GM12878 (cell line): ENCODE measurements at regions not wholly inside any gene's neighbourhood (a gene's known extent, or its start where the extent isn't known, plus 50 kb on each side); places are given as distances from the start of the nearest gene placed in this dataset.

ENCODE experiments used
- ATAC-seq: fragments of 200-7000 bp; cut with Tn5 transposase; 3 replicates; pipeline ENCODE4 v1.9.1; 2020; ENCODE audit warnings: mild to moderate bottlenecking, moderate library complexity
- BruUV-seq: library from RNA; stranded (reverse); fragments of 400-500 nt; replicated peaks from 2 replicates; lab custom pipeline; 2021; lab: Mats Ljungman, UMichigan
- CTCF ChIA-PET: fragments of 300-600 bp; sonication (Branson Sonifier 250); formaldehyde crosslinking; extraction: SDS; loops from one replicate; lab custom pipeline; 2021; ENCODE audit warnings: inconsistent platforms; lab: Yijun Ruan, JAX
- POLR2A ChIA-PET: fragments of 350-600 bp; formaldehyde crosslinking; extraction: SDS; loops from one replicate; lab custom pipeline; 2021; ENCODE audit warnings: inconsistent platforms; lab: Charles Lee
- RAD21 ChIA-PET: fragments of 300-600 bp; sonication (Branson Sonifier 250); formaldehyde crosslinking; loops from one replicate; lab custom pipeline; 2023; ENCODE audit warnings: antibody characterized with exemption; ENCODE audit not compliant: unreplicated experiment; lab: Charles Lee
- SMC1A ChIA-PET: fragments of 300-600 bp; sonication (Branson Sonifier 250); formaldehyde crosslinking; loops from one replicate; lab custom pipeline; 2023; ENCODE audit not compliant: unreplicated experiment, uncharacterized antibody; lab: Charles Lee
- DNase-seq: peaks from one replicate; pipeline ENCODE4 v3.0.0-alpha.2; 2011; ENCODE audit warnings: low read depth, low spot score
- FAIRE-seq: peaks from 3 replicates; lab custom pipeline; 2011; peaks lifted over from hg19 to GRCh38; lab: Jason Lieb, UNC
- H2AFZ ChIP-seq: 2 replicates; pipeline ENCODE4 v1.6.0; 2011; ENCODE audit warnings: low read depth, low read length, control low read depth; ENCODE audit not compliant: control insufficient read depth
- H3K27ac ChIP-seq: 2 replicates; pipeline ENCODE4 v1.5.1; 2011; ENCODE audit warnings: control low read depth; ENCODE audit not compliant: control insufficient read depth, insufficient read depth
- H3K27me3 ChIP-seq, 2 experiments: replicated peaks in 1 of 2; 2 replicates each; pipeline versions ENCODE4 v1.6.0 to v1.6.1; 2011; ENCODE audit warnings: low read length in 1 of 2; ENCODE audit not compliant: control insufficient read depth in 2 of 2, insufficient read depth in 2 of 2
- H3K36me3 ChIP-seq, 2 experiments: 2 replicates each; pipeline ENCODE4 v1.5.1; 2011; ENCODE audit warnings: low read length in 1 of 2; ENCODE audit not compliant: control insufficient read depth in 2 of 2, insufficient read depth in 2 of 2
- H3K4me1 ChIP-seq: 2 replicates; pipeline ENCODE4 v1.6.1; 2011; ENCODE audit warnings: mild to moderate bottlenecking, low read length, moderate library complexity, mixed read lengths; ENCODE audit not compliant: control insufficient read depth, insufficient read depth
- H3K4me2 ChIP-seq: 2 replicates; pipeline ENCODE4 v1.6.0; 2011; ENCODE audit warnings: control low read depth; ENCODE audit not compliant: control insufficient read depth, insufficient read depth
- H3K4me3 ChIP-seq: fragments of 200-600 bp; sonication (generic); 2 replicates; pipeline ENCODE4 v1.5.1; 2016
- H3K79me2 ChIP-seq: 2 replicates; pipeline ENCODE4 v1.6.0; 2011; ENCODE audit warnings: low read length; ENCODE audit not compliant: control insufficient read depth, insufficient read depth
- H3K9ac ChIP-seq: 2 replicates; pipeline ENCODE4 v1.8.0; 2011; ENCODE audit warnings: low read length, control low read depth, mixed read lengths; ENCODE audit not compliant: control insufficient read depth, insufficient read depth
- H3K9me3 ChIP-seq: replicated peaks from 3 replicates; pipeline ENCODE4 v1.5.1; 2011; ENCODE audit warnings: mild to moderate bottlenecking, low read length; ENCODE audit not compliant: control insufficient read depth, insufficient read depth
- H4K20me1 ChIP-seq: 2 replicates; pipeline ENCODE4 v1.6.0; 2011; ENCODE audit not compliant: control insufficient read depth, insufficient read depth
- BHLHE40 ChIP-seq, 2 experiments: fragments of 450-650 bp in 1 of 2; IDR thresholded peaks; 2 replicates each; pipeline ENCODE4 v1.6.1; 2011 to 2017; ENCODE audit warnings: low read depth in 2 of 2, borderline replicate concordance in 1 of 2, improper control_type of control experiment in 1 of 2, low read length in 1 of 2, mild to moderate bottlenecking in 1 of 2
- CHD4 ChIP-seq: fragments of 200-600 bp; sonication (generic); IDR thresholded peaks from 2 replicates; pipeline ENCODE4 v1.6.1; 2016; ENCODE audit warnings: mild to moderate bottlenecking
- CREB1 ChIP-seq: IDR thresholded peaks from 2 replicates; pipeline ENCODE4 v1.6.1; 2012; ENCODE audit warnings: low read depth, mild to moderate bottlenecking, inconsistent platforms
- IRF4 ChIP-seq: IDR thresholded peaks from 2 replicates; pipeline ENCODE4 v1.6.1; 2011; ENCODE audit warnings: low read depth, low read length
- KAT2A ChIP-seq: conservative IDR thresholded peaks from 2 replicates; pipeline ENCODE4 v1.6.1; 2011; ENCODE audit warnings: low read depth, low read length; ENCODE audit not compliant: control insufficient read depth
- LARP7 ChIP-seq: fragments of 450-650 bp; IDR thresholded peaks from 2 replicates; pipeline ENCODE4 v1.6.1; 2017; ENCODE audit warnings: mild to moderate bottlenecking
- NR2C1 ChIP-seq: fragments of 450-650 bp; IDR thresholded peaks from 2 replicates; pipeline ENCODE4 v1.6.1; 2017; ENCODE audit warnings: antibody characterized with exemption, mild to moderate bottlenecking, moderate library complexity
- NRF1 ChIP-seq: conservative IDR thresholded peaks from 2 replicates; pipeline ENCODE4 v1.6.1; 2011; ENCODE audit warnings: mild to moderate bottlenecking, low read depth, low read length, improper control_type of control experiment
- REST ChIP-seq: IDR thresholded peaks from 2 replicates; pipeline ENCODE4 v1.6.1; 2012; ENCODE audit warnings: mild to moderate bottlenecking, low read depth, low read length
- SIN3A ChIP-seq: IDR thresholded peaks from 2 replicates; pipeline ENCODE4 v1.6.1; 2012; ENCODE audit warnings: low read depth, low read length, improper control_type of control experiment
- SP1 ChIP-seq: IDR thresholded peaks from one replicate; pipeline ENCODE4 v1.6.1; 2011; ENCODE audit warnings: low read depth, low read length
- SPI1 ChIP-seq: IDR thresholded peaks from 2 replicates; pipeline ENCODE4 v1.6.1; 2011; ENCODE audit warnings: low read depth, mild to moderate bottlenecking, low read length, moderate library complexity, borderline replicate concordance; ENCODE audit not compliant: insufficient read depth
- TCF7 ChIP-seq: IDR thresholded peaks from 2 replicates; pipeline ENCODE4 v1.6.1; 2014; ENCODE audit warnings: antibody characterized with exemption, borderline replicate concordance
- ZBTB11 ChIP-seq: fragments of 450-650 bp; formaldehyde crosslinking; IDR thresholded peaks from 2 replicates; pipeline ENCODE4 v1.5.0; 2022; ENCODE audit warnings: mild to moderate bottlenecking, missing genetic modification characterization
- ZNF274 ChIP-seq: IDR thresholded peaks from one replicate; pipeline ENCODE4 v1.8.0; 2011; ENCODE audit not compliant: insufficient read length, insufficient read depth
- whole genome bisulfite sequencing: methylation state at CpG from one replicate; pipeline ENCODE4 v1.1.6; 2016; ENCODE audit warnings: low lambda C conversion rate; ENCODE audit not compliant: insufficient replicate concordance, insufficient coverage; ENCODE audit errors: missing lambda C conversion rate; 5-methylcytosine and 5-hydroxymethylcytosine counted together
- in situ Hi-C: fragments of 300-500 bp; cut with MboI; formaldehyde crosslinking; loops from 9 replicates; pipeline ENCODE4 v1.14.3; 2018; ENCODE audit warnings: mixed read lengths
- intact Hi-C: fragments of 100-400 bp; cut with micrococcal nuclease; formaldehyde crosslinking; loops from one replicate; pipeline ENCODE4 v1.14.2; 2022; ENCODE audit not compliant: unreplicated experiment

GRCh38 chr2:186064507-186064906 lies 325.9 kb downstream of the FSIP2 start:
- no peaks in the 10 kb centered on the region for H3K4me1 ChIP-seq
- H2AFZ ChIP-seq: no peak overlapping the region
- no peaks in the 10 kb centered on the region for H4K20me1 ChIP-seq
- ChIA-PET POLR2A (no interaction called here), SMC1A (no interaction called here), CTCF (no interaction called here), RAD21 (no interaction called here)
- no peak overlapping the region for H3K4me2 ChIP-seq
- in situ Hi-C loops: no loop called here
- peaks cover 2% of the 10 kb centered on the region; the same call in 2 of the 3 replicates for H3K9me3 ChIP-seq
- FAIRE-seq: no peak
- no peaks in the 10 kb centered on the region for H3K27me3 ChIP-seq
- no peak for DNase-seq
- H3K4me3 ChIP-seq: no peak overlapping the region
- H3K79me2 ChIP-seq: no peaks in the 10 kb centered on the region
- no peak overlapping the region for H3K9ac ChIP-seq
- intact Hi-C loops: no loop called here
- no peak overlapping the region for H3K27ac ChIP-seq
- no TSS peak for BruUV-seq
- H3K36me3 ChIP-seq: no peaks in the 10 kb centered on the region
- WGBS: 0% methylated on average over 3 of the region's 3 CpGs
- peak; percentile 61 for ATAC-seq
- peak; percentile 18 to 81; a peak in 2 of 4 replicates for TF ChIP-seq BHLHE40 (IDR thresholded peaks at IDR 0.05; ENCODE audit: borderline replicate concordance in 1 of 2, low read depth in 2 of 2, low read length in 1 of 2)
- TF ChIP-seq SP1: no peak
- TF ChIP-seq SPI1: peak; percentile 61; the same call in 1 of the 2 replicates
- TF ChIP-seq CREB1: no peak
- no peak for TF ChIP-seq ZBTB11
- TF ChIP-seq NRF1: no peak
- TF ChIP-seq CHD4: no peak
- TF ChIP-seq KAT2A: no peak
- no peak for TF ChIP-seq SIN3A
- TF ChIP-seq NR2C1: no peak
- TF ChIP-seq REST: no peak
- no peak for TF ChIP-seq IRF4
- TF ChIP-seq LARP7: no peak
- no peak for TF ChIP-seq ZNF274
- TF ChIP-seq TCF7: no peak
